RWPE1 (cell line): ENCODE measurements at regions not wholly inside any gene's neighbourhood (a gene's known extent, or its start where the extent isn't known, plus 50 kb on each side); places are given as distances from the start of the nearest gene placed in this dataset.

Experiments
- CTCF ChIA-PET: fragments of 350-600 bp; sonication (Branson Sonifier 250); formaldehyde crosslinking; extraction: SDS; loops from one replicate; lab custom pipeline; 2021; lab: Yijun Ruan, JAX
- POLR2A ChIA-PET: fragments of 400-600 bp; formaldehyde crosslinking; extraction: SDS; loops from one replicate; lab custom pipeline; 2020; ENCODE audit warnings: antibody characterized with exemption; ENCODE audit not compliant: low non-redundant PET; lab: Yijun Ruan, JAX
- DNase-seq: peaks from one replicate; pipeline ENCODE4 v3.0.0; 2012; ENCODE audit warnings: low spot score
- H3K27ac ChIP-seq: fragments of 450-650 bp; 2 replicates; pipeline ENCODE4 v1.5.1; 2017
- CTCF ChIP-seq: fragments of 450-650 bp; conservative IDR thresholded peaks from 2 replicates; pipeline ENCODE4 v1.5.1; 2017; ENCODE audit warnings: low read depth, mild to moderate bottlenecking

GRCh38 chr20:11275740-11276139 lies 601.9 kb upstream of the JAG1 start:
- DNase-seq = no peak
- POLR2A ChIA-PET = no interaction called here
- CTCF ChIA-PET = interaction anchor here (0.6 kb wide), 1 partner anchor 642 kb away, joined by 3 read pairs; no protein-coding TSS in a partner anchor
- no peak for TF ChIP-seq CTCF
- no peak overlapping the region for H3K27ac ChIP-seq

- no peak for TF ChIP-seq CTCF
- CTCF ChIA-PET = interaction anchor here (0.6 to 0.7 kb wide), 5 partner anchors 10 to 601 kb away, joined by 3 to 4 read pairs (median 3); no protein-coding TSS in a partner anchor
- no peak for DNase-seq
- POLR2A ChIA-PET = no interaction called here
- H3K27ac ChIP-seq = no peak overlapping the region
Observed at GRCh38 chr20:11277170-11277569, 603.4 kb upstream of the JAG1 start.

- H3K27ac ChIP-seq = no peak overlapping the region
- POLR2A ChIA-PET = no interaction called here
- CTCF ChIA-PET = interaction anchor here (0.6 kb wide), 2 partner anchors 13 to 602 kb away, joined by 3 read pairs; no protein-coding TSS in a partner anchor
- TF ChIP-seq CTCF = no peak
- no peak for DNase-seq
Observed at GRCh38 chr20:11277858-11278257, 604.1 kb upstream of the JAG1 start.

- TF ChIP-seq CTCF = no peak
- POLR2A ChIA-PET = no interaction called here
Observed at GRCh38 chr20:11278461-11278860, 604.7 kb upstream of the JAG1 start.

GRCh38 chr20:11281240-11281639 lies 607.4 kb upstream of the JAG1 start:
- H3K27ac ChIP-seq = no peak overlapping the region
- CTCF ChIA-PET = no interaction called here
- no peak for TF ChIP-seq CTCF
- POLR2A ChIA-PET = no interaction called here
- no peak for DNase-seq

More at GRCh38 chr20:11278461-11278860, 604.7 kb upstream of the JAG1 start:
- CTCF ChIA-PET = no interaction called here
- no peak overlapping the region for H3K27ac ChIP-seq
- DNase-seq = no peak

- DNase-seq = no peak
- CTCF ChIA-PET = no interaction called here
- no peak for TF ChIP-seq CTCF
- POLR2A ChIA-PET = no interaction called here
- H3K27ac ChIP-seq = no peak overlapping the region
Observed at GRCh38 chr20:11281768-11282167, 608.0 kb upstream of the JAG1 start.

- CTCF ChIA-PET = no interaction called here
- no peak overlapping the region for H3K27ac ChIP-seq
- POLR2A ChIA-PET = no interaction called here
- TF ChIP-seq CTCF = no peak
- DNase-seq = no peak
Observed at GRCh38 chr20:11287126-11287525, 613.3 kb upstream of the JAG1 start.
